GOT3 (cell line): ENCODE measurements at regions not wholly inside any gene's neighbourhood (a gene's known extent, or its start where the extent isn't known, plus 50 kb on each side); places are given as distances from the start of the nearest gene placed in this dataset.

ENCODE experiments used
- DNase-seq: peaks from one replicate; lab custom pipeline; 2025; ENCODE audit warnings: mixed read lengths; lab: John Stamatoyannopoulos, UW

DNA sequence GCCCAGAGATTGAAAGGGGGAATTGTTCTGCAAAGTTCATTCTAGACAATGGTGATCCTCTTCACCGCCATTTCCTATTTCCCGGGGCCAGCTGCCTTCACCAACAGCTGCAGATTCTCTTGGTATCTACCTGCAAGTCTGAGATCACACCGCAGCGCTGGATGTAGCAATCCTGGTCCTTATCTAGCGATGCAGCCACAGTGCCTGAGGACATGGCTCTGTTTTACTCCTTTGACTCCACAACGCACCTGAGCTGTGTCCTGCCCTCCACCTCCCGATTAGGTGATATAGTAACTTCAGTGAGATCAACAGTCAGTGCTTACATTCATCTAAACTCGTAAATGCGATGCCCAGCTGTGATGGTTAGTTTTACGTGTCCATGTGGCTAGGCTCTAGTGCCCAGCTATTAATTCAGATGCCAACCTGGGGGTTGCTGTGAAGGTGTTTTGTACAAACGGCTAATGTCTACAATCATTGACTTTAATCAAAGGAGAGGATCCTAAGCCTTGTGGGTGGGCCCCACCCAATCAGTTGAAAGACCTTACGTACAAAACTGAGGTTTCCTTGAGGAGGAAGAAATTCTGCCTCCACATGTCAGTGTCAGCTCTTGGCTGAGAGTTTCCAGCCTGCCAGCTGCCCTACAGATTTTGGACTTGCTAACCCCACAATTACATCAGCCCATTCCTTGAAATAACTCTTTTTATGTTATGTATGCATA is 189.8 kb downstream of the SH3BP4 start:
- no peak for DNase-seq

GRCh38 chr2:235142601-235143000 is 190.8 kb downstream of the SH3BP4 start:
- DNase-seq: no peak

DNA sequence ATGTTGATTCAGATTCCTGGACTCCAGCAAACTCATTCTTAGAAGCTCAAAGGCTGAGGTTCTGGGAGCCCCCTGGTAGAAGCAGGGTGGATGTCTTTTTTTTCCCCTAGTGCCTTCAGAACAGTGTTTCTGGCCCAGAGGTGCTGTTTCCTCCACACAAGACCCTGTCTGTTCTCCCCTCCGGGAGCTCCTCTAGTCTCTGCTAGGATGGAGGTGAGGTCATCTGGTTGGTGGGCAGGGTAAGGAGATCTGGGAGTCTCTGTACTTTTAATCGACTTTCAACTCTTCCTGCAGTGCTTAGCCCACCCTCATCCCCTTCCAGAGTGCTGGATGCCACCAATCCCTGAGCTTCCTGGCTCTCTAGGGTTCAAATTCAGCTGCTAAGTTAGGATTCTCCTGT is 192.0 kb downstream of the SH3BP4 start:
- DNase-seq: no peak

DNA sequence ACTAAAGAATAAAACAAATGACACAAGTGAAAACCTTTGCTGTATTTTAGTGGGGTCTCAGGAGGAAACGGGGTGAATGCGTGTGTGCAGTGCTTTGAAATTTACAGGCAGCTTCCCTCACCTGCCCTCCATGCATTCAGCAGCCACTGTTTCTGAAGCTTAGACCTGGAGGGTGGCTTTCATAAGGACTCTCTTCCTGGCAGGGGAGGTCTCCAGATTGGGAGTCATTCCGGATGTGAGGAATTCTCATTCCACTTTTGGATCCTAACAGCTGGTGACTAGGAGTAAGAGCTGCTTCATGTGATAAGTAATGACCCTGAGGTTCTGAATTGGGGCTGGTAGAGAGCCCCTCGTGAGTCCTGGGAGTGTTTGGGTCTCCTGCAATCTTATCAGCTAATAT is 192.5 kb downstream of the SH3BP4 start:
- DNase-seq: no peak

DNA sequence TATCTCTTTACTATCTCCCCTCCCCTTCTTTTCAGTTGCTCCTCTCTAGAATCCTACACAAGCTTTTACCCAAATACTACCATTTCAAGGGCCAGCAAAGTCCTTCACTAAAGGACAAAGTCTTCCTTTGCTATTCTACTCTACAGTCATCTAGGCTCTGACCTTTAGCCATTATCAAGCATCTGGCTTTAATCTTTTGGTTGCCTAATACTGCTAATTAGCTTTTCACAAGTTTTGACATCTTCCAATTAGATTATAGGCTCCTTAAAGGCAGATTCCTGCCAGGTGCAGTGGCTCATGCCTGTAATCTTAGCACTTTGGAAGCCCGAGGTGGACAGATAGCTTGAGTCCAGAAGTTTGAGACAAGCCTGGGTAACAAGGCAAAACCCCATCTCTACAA is 194.4 kb downstream of the SH3BP4 start:
- DNase-seq: no peak

DNA sequence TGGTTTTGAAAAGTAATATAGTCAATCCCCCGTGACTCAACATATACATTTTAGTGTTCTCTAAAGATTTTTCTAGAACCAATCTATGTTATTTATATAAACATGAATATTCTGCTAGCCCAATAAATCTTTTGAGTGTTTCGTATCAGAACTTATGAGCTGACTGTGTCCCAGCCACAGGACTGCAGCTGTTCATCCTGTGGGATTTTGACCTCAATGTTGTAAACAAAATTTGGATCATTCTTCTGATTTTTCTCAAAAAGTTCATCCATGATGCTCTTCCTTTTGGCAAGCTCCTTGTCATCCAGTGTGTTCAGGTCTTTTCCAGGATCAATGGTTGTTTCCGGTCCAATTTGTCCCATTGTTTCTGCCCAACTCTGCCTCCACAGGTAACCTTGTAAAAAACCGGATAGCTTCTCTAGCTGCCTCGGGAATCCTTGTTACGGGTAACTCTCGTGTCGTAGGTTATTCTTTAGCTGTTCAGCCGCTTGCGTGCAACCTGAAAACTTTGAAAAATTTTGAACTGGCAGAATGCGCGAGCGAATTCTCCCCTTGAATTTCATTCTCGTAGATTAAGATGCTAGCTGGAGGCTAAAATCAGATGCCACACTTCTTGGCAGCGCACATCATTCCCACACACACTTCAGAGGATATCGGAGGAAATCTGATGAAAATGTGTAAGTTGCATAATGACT is 195.2 kb downstream of the SH3BP4 start:
- no peak for DNase-seq

DNA sequence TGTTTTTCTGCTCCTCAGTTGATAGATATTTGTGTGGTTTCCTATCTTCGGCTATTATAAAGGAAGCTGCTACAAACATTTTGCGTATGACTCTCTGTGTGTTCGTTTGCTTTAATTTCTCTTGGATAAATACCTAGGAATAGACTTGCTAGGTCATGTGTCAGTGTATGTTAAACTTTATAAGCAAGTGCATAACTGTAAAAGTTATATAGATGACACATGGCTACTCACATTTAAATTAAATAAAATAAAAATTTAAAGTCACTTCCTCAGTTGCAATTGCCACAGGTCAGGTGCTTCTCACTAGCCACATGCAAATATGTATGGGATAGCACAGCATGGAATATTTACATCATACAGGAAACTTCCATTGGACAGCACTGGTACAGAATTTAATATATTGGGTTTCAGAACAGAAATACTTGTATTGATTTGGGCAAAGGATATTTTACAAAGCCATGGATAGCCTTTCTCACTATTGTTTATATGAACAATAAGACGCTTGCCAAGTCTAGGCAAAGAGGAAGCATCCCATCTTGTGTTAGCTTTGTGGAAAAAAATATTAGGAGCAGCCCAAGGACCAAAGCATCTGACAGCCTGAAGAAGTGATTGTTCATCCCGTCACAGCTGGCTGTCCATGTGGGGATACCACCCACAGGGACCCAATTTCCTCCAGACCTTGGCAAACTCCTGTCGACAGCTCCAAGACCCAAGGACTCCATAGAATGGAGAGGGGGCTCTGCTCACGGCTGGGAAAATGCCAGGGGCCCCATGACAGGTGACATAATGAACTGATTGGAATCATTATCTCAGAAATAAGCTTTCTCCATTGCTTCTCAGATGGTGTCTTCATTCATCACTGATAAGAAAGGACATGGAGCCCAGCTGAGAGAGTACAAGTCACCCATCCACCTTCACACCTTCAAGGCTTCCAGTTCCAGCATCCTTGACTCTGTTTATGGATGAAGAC is 196.7 kb downstream of the SH3BP4 start:
- no peak for DNase-seq

GRCh38 chr2:235149240-235149659 is 197.4 kb downstream of the SH3BP4 start:
- no peak for DNase-seq

GRCh38 chr2:235149736-235150135 is 197.9 kb downstream of the SH3BP4 start:
- no peak for DNase-seq

DNA sequence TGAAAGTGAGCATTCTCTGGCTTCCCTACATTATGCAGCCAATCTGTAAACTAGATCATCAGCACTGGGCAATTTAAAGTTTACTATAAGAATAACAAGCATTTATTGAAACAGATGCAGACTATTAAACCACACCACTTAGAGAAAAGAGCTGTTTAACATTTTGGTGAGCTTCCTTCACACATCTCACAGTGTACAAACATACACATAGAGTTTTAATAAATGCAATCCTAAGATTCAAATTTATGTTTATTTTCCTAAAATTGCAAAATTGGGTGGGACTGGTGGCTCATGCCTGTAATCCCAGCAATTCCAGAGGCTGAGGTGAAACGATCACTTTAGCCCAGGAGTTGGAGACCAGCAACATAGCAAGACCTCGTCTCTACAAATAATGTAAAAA is 199.3 kb downstream of the SH3BP4 start:
- DNase-seq: no peak

DNA sequence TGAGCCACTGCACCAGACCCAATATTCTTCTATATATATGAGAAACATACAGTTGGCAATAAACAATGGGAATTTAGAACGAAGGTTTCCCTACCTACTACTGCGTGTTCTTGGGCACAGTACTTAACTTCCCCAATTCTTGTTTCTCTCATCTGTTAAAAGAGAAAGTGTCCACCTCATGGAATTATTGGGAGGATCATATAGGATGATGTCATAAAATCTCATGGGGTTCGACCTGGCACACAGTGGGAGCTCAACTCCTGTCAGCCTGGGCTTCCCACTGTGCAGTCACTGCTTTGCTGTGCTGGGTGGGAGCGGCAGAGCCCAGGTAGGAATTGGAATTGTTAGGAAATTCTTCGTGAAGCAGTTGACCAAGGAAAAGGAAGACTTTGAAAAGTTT is 203.3 kb downstream of the SH3BP4 start:
- no peak for DNase-seq

DNA sequence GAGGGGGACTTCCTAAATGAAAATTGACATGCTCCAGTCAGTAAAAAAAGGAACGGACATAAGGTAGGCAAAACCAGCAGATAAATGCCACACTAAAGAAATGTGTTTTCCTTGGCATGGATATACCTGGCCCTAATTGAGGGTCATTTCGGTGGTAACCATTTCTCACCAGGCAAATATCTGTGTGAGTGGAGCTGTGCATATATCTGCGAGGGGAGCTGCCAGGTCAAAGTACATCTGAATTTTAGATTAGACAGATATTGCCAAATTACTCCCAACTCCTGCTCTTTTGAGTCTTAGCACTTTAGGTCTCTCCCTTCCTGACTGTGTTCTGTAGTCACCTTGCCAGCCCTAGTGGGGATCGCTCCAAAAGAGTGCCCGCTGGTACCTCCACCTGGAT is 204.2 kb downstream of the SH3BP4 start:
- DNase-seq: no peak

DNA sequence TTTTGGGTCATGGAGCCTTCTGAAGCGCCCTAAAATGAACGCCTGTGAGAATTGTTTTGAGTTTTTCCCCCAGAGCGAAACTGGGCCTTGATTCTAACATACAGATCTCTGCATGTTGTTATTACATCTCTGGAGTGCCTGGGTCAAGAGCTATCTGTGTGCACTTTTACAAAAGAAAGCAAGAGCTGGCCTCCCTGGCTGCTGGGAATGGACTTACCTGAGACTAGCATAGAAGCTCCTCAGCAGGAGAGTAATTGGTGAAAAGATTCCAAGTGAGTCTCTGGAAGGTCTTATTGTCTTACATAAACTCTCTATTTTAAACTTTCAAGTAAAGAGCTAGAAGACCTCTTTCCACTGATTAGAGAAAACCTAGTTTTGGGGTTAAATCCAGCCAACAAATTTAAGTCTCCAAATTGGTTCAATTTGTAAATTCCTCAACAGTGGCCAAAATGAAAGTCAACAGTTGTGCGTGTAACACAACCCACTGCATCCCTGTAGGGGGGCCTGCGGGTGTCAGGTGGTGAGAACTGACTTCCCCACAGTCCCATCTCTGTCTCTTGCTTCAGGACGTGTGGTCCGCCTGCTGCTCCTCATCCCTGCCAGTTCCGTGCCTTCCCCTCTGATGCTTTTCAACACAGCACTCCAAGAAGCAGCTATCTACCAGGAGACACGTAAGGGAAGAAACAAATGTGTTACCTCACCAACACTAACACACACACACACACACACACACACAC is 206.1 kb downstream of the SH3BP4 start:
- no peak for DNase-seq

- DNase-seq: no peak
Measured at GRCh38 chr2:235160281-235160810, 208.5 kb downstream of the SH3BP4 start.

DNA sequence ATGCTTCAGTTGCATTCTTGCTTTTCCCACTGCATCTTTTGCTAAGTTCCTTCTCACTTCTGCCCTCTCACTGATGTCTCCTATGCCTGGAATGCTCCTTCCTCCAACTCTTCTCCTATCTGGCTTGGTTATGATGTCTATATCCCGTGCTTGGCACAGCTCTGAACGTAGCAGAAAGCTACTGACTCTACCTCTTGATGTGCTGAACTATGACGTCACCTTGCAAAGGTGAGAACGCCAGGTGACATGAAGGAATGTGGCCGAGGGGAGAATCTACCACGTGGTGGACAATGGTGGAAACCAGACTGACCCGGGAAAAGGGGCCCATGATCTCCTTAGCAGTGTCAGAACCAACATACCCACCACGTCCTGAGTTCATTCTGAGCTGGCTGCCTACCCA is 209.7 kb downstream of the SH3BP4 start:
- DNase-seq: no peak

DNA sequence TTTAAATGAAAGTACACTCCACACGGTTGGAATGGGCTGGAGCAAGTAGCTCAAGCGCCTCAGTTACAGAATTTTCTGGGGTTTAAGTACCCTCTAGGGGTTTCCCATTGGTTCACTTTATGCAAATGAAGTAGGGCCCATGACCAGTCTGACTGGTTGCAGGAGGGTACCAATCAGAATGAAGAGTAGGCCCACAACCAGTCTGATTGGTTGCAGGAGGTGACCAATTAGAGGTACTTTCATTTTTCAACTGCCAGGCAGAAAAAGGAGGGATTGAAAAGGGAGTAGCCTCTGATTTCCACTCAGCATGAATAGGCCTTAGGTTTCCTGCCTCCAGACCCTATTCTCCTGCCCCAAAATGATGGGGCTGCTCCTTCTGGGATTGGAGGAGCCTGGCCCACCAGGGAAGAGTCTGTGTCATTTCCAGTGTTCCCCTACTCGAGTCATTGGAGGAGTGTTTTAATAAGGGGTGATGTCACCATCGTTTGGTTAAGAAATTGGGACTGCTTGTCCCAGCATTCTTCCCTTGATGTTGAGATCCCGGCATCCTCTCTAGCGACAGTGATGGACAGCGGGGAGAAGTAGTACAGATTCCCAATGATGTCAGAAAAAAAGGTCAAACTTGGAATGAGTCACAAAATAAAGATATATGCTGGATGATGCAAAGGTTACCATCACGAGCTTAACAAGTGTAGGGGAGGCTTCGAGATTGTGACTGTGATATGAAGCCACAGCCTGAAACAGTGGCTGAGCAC is 210.4 kb downstream of the SH3BP4 start:
- DNase-seq: no peak

GRCh38 chr2:235162837-235163197 is 211.0 kb downstream of the SH3BP4 start:
- no peak for DNase-seq

DNA sequence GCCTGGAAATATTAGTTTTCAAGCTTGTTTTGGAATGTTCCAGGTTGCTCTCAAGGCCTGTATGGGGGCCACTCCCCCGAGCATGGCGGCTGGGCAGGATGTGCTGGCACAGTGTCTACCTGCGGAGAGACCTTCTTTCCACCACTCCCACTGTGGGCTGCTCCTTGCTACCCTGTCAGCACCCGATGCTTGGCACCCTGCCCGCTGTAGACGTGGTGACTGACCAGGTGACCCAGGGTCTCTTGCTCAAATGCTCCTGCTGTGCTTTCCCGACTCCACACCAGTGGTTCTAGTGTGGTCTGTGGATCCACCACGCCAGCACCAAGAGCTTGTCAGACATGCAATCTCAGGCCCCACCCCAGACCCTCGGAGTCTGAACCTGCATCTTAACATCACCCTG is 213.3 kb downstream of the SH3BP4 start:
- DNase-seq: no peak

DNA sequence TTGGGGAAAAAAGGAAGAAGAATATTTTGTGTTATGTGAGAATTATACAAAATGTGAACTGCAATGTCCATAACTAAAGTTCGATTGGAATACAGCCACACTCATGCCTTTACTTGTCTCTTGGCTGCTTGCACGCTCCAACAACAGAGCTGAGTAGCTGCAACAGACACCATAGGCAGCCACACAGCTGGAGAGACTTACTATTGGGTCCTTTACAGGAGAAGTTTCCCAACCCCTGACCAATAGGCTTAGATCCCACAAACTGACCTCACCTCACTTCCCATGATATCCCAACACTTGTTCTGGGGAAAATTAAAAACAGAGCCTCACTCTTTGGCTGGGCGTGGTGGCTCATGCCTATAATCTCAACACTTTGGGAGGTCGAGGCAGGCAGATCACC is 213.8 kb downstream of the SH3BP4 start:
- DNase-seq: no peak

- DNase-seq: no peak
Measured at GRCh38 chr2:235168174-235168979, 216.6 kb downstream of the SH3BP4 start.
